ENCODE measurements at regions not wholly inside any gene's neighbourhood (a gene's known extent, or its start where the extent isn't known, plus 50 kb on each side); places are given as distances from the start of the nearest gene placed in this dataset.
A peak's percentile ranks its signal among the peaks of the same experiment; 100 is the strongest.
"Not testable (repeated sequence)": the region's sequence is repeated elsewhere in the genome, so short reads cannot be mapped to it uniquely, and the experiment has no call there.

DNA sequence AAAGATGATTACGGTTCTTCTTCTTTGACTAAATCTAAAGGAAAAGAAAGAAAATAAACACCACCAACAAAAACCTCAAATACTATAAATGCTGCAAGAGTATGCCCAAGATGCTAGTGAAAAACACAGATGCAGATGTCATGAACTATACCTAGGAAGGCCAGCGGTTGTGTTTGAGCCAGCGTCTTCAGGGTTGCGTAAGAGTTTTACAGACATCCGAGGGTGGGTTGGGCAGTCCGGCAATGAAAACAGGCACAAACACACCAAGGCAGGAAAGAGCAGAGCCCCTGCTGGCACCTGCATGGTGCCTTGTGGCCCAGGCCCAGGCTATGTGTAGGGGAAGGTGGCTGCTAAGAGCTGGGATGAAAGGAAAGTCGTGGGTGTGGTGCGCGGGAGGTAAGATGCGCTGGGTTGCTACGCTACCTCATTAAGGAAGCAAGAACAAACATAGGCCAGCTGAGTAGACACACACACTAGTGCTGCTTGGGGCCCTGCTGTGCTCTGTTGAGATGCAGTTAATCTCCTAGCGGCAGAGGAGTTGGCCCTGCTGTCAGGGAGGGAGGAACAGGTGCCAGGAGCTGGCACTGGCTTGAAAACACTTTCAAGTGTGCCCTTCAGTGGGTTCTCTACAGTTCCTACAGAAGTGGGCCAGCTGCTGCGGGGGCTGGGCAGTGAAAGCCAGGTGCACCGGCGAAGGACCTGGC is 170.2 kb upstream of the PLN start:
- peak overlapping the region in 8 of 10 donors; percentile 42 to 77 (median 60) for H3K27ac ChIP-seq
- 53 to 55% methylated on average over 15 of the region's 15 CpGs for WGBS, 2 donors
- H3K4me1 ChIP-seq: peaks cover 0 to 7% (median 0%) of the 10 kb centered on the region in 9 donors
- H3K27me3 ChIP-seq: no peaks in the 10 kb centered on the region
- H3K4me3 ChIP-seq: no peak overlapping the region
- intact Hi-C loops (cut with DNase I): loop anchor here in 2 of 10 donors (10.0 kb wide), 3 partner anchors 83 to 167 kb away; partner anchors contain the start of gene PLN (in 1 of the 2)
- peak; percentile 51 to 71 for DNase-seq
- peaks cover 0 to 18% (median 0%) of the 10 kb centered on the region in 11 donors for H3K9me3 ChIP-seq
- H3K36me3 ChIP-seq: no peaks in the 10 kb centered on the region
- TF ChIP-seq, protein P1, sequence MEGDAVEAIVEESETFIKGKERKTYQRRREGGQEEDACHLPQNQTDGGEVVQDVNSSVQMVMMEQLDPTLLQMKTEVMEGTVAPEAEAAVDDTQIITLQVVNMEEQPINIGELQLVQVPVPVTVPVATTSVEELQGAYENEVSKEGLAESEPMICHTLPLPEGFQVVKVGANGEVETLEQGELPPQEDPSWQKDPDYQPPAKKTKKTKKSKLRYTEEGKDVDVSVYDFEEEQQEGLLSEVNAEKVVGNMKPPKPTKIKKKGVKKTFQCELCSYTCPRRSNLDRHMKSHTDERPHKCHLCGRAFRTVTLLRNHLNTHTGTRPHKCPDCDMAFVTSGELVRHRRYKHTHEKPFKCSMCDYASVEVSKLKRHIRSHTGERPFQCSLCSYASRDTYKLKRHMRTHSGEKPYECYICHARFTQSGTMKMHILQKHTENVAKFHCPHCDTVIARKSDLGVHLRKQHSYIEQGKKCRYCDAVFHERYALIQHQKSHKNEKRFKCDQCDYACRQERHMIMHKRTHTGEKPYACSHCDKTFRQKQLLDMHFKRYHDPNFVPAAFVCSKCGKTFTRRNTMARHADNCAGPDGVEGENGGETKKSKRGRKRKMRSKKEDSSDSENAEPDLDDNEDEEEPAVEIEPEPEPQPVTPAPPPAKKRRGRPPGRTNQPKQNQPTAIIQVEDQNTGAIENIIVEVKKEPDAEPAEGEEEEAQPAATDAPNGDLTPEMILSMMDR (IDR thresholded peaks at IDR 0.05): no peak
- ATAC-seq: peak; percentile 74 to 99 (median 93)

DNA sequence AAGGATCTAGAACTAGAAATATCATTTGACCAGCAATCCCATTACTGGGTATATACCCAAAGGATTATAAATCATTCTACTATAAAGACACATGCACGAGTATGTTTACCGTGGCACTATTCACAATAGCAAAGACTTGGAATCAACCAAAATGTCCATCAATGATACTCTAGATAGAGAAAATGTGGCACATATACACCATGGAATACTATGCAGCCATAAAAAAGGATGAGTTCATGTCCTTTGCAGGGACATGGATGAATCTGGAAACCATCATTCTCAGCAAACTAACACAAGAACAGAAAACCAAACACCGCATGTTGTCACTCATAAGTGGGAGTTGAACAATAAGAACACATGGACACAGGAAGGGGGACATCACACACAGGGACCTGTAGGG is 167.5 kb upstream of the PLN start:
- WGBS, 2 donors: 98 to 99% methylated on average over 3 of the region's 3 CpGs
- H3K27me3 ChIP-seq; H3K36me3 ChIP-seq; H3K4me3 ChIP-seq; DNase-seq; H3K4me1 ChIP-seq; ATAC-seq; intact Hi-C loops (cut with DNase I); H3K27ac ChIP-seq: not testable (repeated sequence)
- H3K9me3 ChIP-seq: peaks cover 0 to 18% (median 0%) of the 10 kb centered on the region in 11 donors

DNA sequence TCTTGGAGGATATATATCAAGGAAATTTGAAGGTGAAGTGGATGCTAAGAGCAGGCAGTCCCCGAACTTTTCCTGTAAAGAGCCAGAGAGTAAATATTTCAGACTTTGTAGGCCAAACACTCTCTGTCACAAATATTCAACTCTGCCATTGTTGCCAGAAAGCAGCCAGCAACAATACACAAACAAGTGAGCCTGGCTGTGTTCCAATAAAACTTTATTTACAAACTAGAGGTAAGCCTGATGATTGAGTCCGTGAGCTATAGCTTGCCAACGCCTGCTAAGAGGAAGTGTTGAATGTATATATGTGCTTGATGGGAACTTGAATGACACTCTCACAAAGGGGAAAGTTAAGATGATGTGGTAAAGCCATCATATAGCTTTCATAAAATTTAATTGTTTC is 166.0 kb upstream of the PLN start:
- WGBS, 2 donors: 77 to 78% methylated on average over 3 of the region's 3 CpGs
- TF ChIP-seq, protein P1 (IDR thresholded peaks at IDR 0.05): no peak
- Histone ChIP-seq H3K36me3 (no peaks in the 10 kb centered on the region), H3K9me3 (peaks cover 0 to 18% (median 0%) of the 10 kb centered on the region in 11 donors), H3K4me3 (no peak overlapping the region), H3K4me1 (no peaks in the 10 kb centered on the region), H3K27me3 (no peaks in the 10 kb centered on the region), H3K27ac (no peak overlapping the region)
- DNase-seq: no peak
- intact Hi-C loops (cut with DNase I): no loop called here
- no peak for ATAC-seq

DNA sequence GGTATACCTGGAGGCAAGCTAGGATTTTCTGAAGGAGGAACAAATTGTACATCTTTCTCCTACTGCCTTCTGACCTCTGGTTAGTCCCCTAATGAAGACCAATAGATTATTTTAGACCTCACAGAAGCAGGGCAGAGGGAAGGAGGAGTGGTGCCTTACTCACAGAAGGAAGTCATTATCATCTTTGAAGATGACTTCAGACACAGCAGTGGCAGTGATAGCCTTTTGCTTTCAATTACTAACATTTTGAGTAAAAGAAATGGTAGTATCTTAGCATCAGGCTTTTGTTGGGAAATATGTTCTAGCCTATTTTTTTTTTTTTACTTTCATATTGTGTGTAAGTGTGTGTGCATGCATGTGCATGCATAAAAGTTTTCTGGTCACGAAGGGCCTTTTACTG is 164.2 kb upstream of the PLN start:
- no peak for ATAC-seq
- 85 to 98% methylated on average over 1 of the region's 1 CpG for WGBS, 2 donors
- TF ChIP-seq, protein P1 (IDR thresholded peaks at IDR 0.05): no peak
- H3K4me1 ChIP-seq: peaks cover 0 to 9% (median 0%) of the 10 kb centered on the region in 9 donors
- no peak overlapping the region for H3K27ac ChIP-seq
- no peaks in the 10 kb centered on the region for H3K36me3 ChIP-seq
- intact Hi-C loops (cut with DNase I): no loop called here
- H3K4me3 ChIP-seq: no peak overlapping the region
- H3K9me3 ChIP-seq: peaks cover 0 to 17% (median 0%) of the 10 kb centered on the region in 11 donors
- DNase-seq: no peak
- no peaks in the 10 kb centered on the region for H3K27me3 ChIP-seq

DNA sequence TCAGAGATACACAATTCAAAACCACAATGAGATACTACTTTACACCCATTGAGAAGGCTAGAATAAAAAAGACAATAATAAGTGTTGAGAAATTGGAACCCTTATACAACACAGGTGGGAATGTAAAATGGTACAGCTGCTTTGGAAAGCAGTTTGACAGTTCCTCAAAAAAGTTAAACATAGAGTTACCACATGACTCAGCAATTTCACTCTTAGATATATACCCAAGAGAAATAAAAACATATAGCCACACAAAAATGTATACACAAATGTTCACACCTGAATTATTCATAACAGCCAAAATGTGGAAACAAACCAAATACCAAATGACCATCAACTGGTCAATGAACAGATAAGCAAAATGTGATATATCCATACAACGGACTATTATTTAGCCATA is 161.1 kb upstream of the PLN start:
- no peaks in the 10 kb centered on the region for H3K36me3 ChIP-seq
- no peaks in the 10 kb centered on the region for H3K9me3 ChIP-seq
- TF ChIP-seq, protein P1 (IDR thresholded peaks at IDR 0.05): no peak
- DNase-seq (no peak), ATAC-seq (no peak)
- intact Hi-C loops (cut with DNase I): no loop called here
- no peak overlapping the region for H3K27ac ChIP-seq
- H3K4me3 ChIP-seq: no peak overlapping the region
- WGBS, 2 donors: 98 to 99% methylated on average over 1 of the region's 1 CpG
- peaks cover 0 to 9% (median 0%) of the 10 kb centered on the region in 9 donors for H3K4me1 ChIP-seq
- H3K27me3 ChIP-seq: no peaks in the 10 kb centered on the region
